GM04504 (cell line): ENCODE measurements at regions not wholly inside any gene's neighbourhood (a gene's known extent, or its start where the extent isn't known, plus 50 kb on each side); places are given as distances from the start of the nearest gene placed in this dataset.
"Not testable (repeated sequence)": the region's sequence is repeated elsewhere in the genome, so short reads cannot be mapped to it uniquely, and the experiment has no call there.

Experiments
- DNase-seq: peaks from one replicate; pipeline ENCODE4 v3.0.0-alpha.2; 2012; ENCODE audit warnings: low read depth

GRCh38 chr7:83732305-83732704 is 83.4 kb upstream of the SEMA3E start:
- DNase-seq, result no peak

GRCh38 chr7:83731154-83731553 is 82.2 kb upstream of the SEMA3E start:
- no peak for DNase-seq

GRCh38 chr7:83716923-83717322 is 68.0 kb upstream of the SEMA3E start:
- not testable (repeated sequence) for DNase-seq

- DNase-seq, result no peak
Observed at GRCh38 chr7:83708531-83708930, 59.6 kb upstream of the SEMA3E start.

- DNase-seq, result no peak
Observed at GRCh38 chr7:83704564-83704963, 55.6 kb upstream of the SEMA3E start.

GRCh38 chr7:83702446-83702845 is 53.5 kb upstream of the SEMA3E start:
- DNase-seq, result no peak

- no peak for DNase-seq
Observed at GRCh38 chr7:83701736-83702135, 52.8 kb upstream of the SEMA3E start.
